ENCODE measurements at regions not wholly inside any gene's neighbourhood (a gene's known extent, or its start where the extent isn't known, plus 50 kb on each side); places are given as distances from the start of the nearest gene placed in this dataset.

DNA sequence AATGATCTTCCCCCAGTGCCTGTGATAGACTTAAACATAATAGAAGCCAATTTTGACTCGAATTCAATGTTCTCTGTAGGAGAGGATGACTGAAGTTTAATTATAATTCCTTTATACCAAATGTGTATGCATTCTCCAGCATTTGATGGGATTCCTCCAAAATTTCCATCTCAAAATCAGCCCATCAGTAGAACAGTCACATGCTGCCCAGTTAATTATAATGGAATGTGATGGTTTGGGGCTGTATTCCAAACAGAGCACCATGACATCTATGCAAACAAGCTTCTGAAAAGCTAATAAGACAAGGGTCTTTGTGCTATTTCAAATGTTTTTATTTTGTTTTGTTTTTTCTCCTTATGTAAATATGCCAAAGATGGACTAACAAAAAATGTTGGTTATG is 127.7 kb upstream of the SPATA16 start:
- Histone ChIP-seq H3K36me3 (ENCODE audit: control insufficient read depth, insufficient read depth, low read length, severe bottlenecking) (no peaks in the 10 kb centered on the region), H3K4me3 (ENCODE audit: low read length) (no peak overlapping the region), H3K9me3 (ENCODE audit: control insufficient read depth, low read length) (no peaks in the 10 kb centered on the region), H3K27me3 (replicated peaks; ENCODE audit: control insufficient read depth, insufficient read depth, low read length) (no peaks in the 10 kb centered on the region), H3K9ac (ENCODE audit: low read length) (no peak overlapping the region), H3K4me1 (ENCODE audit: control insufficient read depth, insufficient read depth, low read length) (no peaks in the 10 kb centered on the region)
- DNase-seq (ENCODE audit: low read depth): no peak

DNA sequence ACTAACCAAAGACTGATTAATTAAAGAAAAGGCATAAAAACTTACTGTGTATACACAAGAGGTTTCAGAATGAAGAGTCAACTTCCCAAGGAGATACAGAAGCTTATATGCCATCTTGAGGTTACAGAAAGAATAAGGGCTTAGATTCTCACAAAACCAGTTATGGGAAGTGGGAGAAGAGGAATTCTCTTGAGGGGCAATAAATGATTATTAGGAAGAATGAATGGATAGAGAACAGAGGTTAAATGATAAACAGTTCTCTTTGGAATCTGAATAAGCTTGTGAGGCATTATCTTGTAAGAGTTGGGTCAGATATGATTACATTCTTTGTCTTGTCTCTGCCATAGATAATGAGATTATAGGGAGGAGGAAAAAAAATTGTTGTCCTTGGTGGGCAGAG is 126.7 kb upstream of the SPATA16 start:
- Histone ChIP-seq H3K9me3 (ENCODE audit: control insufficient read depth, low read length) (no peaks in the 10 kb centered on the region), H3K9ac (ENCODE audit: low read length) (no peak overlapping the region), H3K36me3 (ENCODE audit: control insufficient read depth, insufficient read depth, low read length, severe bottlenecking) (no peaks in the 10 kb centered on the region), H3K4me1 (ENCODE audit: control insufficient read depth, insufficient read depth, low read length) (no peaks in the 10 kb centered on the region), H3K4me3 (ENCODE audit: low read length) (no peak overlapping the region), H3K27me3 (replicated peaks; ENCODE audit: control insufficient read depth, insufficient read depth, low read length) (no peaks in the 10 kb centered on the region)
- DNase-seq (ENCODE audit: low read depth): no peak

DNA sequence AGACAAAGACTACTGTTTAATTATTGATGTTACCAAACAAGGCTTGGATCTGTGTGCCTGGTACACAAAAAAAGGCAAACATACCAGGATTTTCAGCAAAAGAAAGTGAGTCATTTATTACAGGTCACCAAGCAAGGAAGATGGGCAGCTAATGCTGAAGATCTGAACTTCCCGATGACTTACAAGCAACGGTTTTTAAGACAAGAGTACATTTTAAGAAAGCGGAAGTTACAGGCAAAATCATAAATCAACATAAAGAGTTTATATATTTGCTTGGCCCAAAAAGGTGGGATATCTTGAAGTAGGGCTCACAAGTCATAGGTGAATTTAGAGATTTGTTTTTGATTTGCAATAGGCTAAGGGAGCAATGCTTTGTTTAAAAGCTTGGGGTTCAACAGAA is 125.4 kb upstream of the SPATA16 start:
- H3K27me3 ChIP-seq (replicated peaks; ENCODE audit: control insufficient read depth, insufficient read depth, low read length): no peaks in the 10 kb centered on the region
- H3K4me3 ChIP-seq (ENCODE audit: low read length): no peak overlapping the region
- no peaks in the 10 kb centered on the region for H3K36me3 ChIP-seq (ENCODE audit: control insufficient read depth, insufficient read depth, low read length, severe bottlenecking)
- no peaks in the 10 kb centered on the region for H3K4me1 ChIP-seq (ENCODE audit: control insufficient read depth, insufficient read depth, low read length)
- no peak for DNase-seq (ENCODE audit: low read depth)
- H3K9ac ChIP-seq (ENCODE audit: low read length): no peak overlapping the region
- no peaks in the 10 kb centered on the region for H3K9me3 ChIP-seq (ENCODE audit: control insufficient read depth, low read length)

DNA sequence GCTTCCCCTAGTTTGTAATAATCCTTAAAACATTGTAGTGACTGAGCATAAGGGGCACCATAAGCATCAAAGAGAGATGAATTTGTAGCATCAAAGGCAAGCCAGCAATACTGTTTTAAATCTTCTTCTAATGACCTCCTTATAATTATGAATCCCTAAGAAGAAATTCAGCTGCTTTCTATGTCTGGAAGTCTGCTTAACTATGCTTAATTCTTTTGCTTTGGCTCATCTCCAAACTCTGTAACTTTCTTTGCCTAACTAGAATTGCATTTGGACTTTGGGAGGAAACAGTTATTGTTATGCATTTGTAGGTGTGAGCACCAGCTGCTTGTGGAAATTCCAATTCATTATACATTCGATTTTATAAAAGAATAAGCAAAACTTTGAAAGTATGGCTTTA is 117.7 kb upstream of the SPATA16 start:
- no peaks in the 10 kb centered on the region for H3K27me3 ChIP-seq (replicated peaks; ENCODE audit: control insufficient read depth, insufficient read depth, low read length)

DNA sequence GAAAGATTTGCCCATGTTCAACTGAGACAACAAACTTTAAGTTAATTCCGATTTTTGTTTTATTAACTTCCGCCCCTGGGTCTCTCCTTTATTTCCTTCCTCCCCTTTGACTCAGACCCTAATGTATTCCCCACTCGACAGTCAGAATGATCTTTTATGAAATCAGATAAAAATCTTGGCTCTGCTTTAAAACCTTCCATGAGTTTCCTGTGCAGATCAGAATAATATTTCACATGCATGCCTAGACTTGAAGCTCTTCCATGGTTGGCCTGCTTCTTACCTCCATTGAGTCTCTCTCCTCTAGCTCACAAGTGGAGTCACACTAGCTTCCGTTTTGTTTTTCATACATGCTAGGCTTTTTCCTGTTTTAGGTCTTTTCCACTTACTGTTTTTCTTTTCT is 116.8 kb upstream of the SPATA16 start:
- Histone ChIP-seq H3K9me3 (ENCODE audit: control insufficient read depth, low read length) (no peaks in the 10 kb centered on the region), H3K4me1 (ENCODE audit: control insufficient read depth, insufficient read depth, low read length) (no peaks in the 10 kb centered on the region), H3K36me3 (ENCODE audit: control insufficient read depth, insufficient read depth, low read length, severe bottlenecking) (no peaks in the 10 kb centered on the region), H3K4me3 (ENCODE audit: low read length) (no peak overlapping the region), H3K9ac (ENCODE audit: low read length) (no peak overlapping the region), H3K27me3 (replicated peaks; ENCODE audit: control insufficient read depth, insufficient read depth, low read length) (no peaks in the 10 kb centered on the region)
- DNase-seq (ENCODE audit: low read depth): no peak

More for the DNA sequence above, 117.7 kb upstream of the SPATA16 start:
- H3K9ac ChIP-seq (ENCODE audit: low read length): no peak overlapping the region
- H3K4me3 ChIP-seq (ENCODE audit: low read length): no peak overlapping the region
- no peaks in the 10 kb centered on the region for H3K36me3 ChIP-seq (ENCODE audit: control insufficient read depth, insufficient read depth, low read length, severe bottlenecking)
- DNase-seq (ENCODE audit: low read depth): peak; percentile 1
- no peaks in the 10 kb centered on the region for H3K9me3 ChIP-seq (ENCODE audit: control insufficient read depth, low read length)
- H3K4me1 ChIP-seq (ENCODE audit: control insufficient read depth, insufficient read depth, low read length): no peaks in the 10 kb centered on the region

DNA sequence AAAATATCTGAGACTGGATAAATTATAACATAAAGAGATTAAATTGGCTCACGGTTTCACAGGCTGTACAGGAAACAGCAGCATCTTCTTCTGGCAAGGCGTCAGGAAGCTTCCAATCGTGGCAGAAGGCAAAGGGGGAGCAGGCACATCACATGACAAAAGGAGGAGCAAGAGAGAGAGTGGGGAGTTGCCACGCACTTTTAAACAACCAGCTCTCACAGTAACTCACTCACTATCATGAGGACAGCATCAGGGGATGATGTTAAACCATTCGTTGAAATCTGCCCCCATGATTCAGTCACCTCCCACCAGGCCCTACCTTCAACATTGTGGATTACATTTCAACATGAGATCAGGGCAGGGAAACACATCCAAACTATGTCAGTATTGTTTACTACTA is 114.5 kb upstream of the SPATA16 start:
- no peaks in the 10 kb centered on the region for H3K9me3 ChIP-seq (ENCODE audit: control insufficient read depth, low read length)
- H3K36me3 ChIP-seq (ENCODE audit: control insufficient read depth, insufficient read depth, low read length, severe bottlenecking): no peaks in the 10 kb centered on the region
- no peaks in the 10 kb centered on the region for H3K27me3 ChIP-seq (replicated peaks; ENCODE audit: control insufficient read depth, insufficient read depth, low read length)
- no peak overlapping the region for H3K9ac ChIP-seq (ENCODE audit: low read length)
- H3K4me3 ChIP-seq (ENCODE audit: low read length): no peak overlapping the region
- H3K4me1 ChIP-seq (ENCODE audit: control insufficient read depth, insufficient read depth, low read length): no peaks in the 10 kb centered on the region
- DNase-seq (ENCODE audit: low read depth): no peak

DNA sequence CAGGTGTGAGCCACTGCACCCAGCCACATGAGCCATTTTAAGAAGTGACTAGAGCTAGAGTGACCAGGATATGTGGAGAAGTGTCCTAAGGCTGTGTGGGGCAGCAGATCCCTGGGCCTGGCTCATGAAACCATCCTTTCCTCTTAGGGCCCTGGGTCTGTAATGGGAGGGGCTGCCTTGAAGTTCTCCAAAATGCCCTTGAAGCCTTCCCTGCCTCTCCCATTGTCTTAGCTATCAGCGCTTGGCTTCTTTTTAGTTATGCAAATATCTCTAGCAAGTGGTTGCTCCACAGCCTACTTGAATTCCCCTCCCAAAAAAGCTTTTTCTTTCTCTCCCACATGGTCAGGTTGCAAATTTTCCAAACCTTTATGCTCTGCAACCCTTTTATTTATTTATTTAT is 112.4 kb upstream of the SPATA16 start:
- H3K9me3 ChIP-seq (ENCODE audit: control insufficient read depth, low read length): no peaks in the 10 kb centered on the region
- H3K4me1 ChIP-seq (ENCODE audit: control insufficient read depth, insufficient read depth, low read length): no peaks in the 10 kb centered on the region
- DNase-seq (ENCODE audit: low read depth): no peak
- no peak overlapping the region for H3K4me3 ChIP-seq (ENCODE audit: low read length)
- no peaks in the 10 kb centered on the region for H3K27me3 ChIP-seq (replicated peaks; ENCODE audit: control insufficient read depth, insufficient read depth, low read length)
- H3K36me3 ChIP-seq (ENCODE audit: control insufficient read depth, insufficient read depth, low read length, severe bottlenecking): no peaks in the 10 kb centered on the region
- H3K9ac ChIP-seq (ENCODE audit: low read length): no peak overlapping the region

DNA sequence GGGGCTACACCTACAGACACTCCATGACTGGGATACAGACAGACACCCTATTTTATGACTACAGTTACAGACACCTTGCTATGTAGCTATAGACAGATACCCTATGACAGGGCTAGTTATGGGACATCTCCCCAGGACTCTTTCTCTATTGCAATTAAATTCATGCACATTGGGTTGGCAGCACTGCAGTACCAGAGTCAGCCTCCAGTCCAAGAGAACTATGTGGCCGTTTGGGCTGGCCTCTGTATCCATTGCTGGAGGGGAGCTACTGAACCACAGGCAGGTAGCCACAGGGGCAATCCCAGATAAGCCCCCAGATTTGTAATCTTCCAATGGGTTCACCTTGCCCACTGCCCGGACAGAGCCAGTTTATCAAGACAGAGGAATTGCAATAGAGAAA is 108.4 kb upstream of the SPATA16 start:
- H3K9me3 ChIP-seq (ENCODE audit: control insufficient read depth, low read length): peaks cover 4% of the 10 kb centered on the region

DNA sequence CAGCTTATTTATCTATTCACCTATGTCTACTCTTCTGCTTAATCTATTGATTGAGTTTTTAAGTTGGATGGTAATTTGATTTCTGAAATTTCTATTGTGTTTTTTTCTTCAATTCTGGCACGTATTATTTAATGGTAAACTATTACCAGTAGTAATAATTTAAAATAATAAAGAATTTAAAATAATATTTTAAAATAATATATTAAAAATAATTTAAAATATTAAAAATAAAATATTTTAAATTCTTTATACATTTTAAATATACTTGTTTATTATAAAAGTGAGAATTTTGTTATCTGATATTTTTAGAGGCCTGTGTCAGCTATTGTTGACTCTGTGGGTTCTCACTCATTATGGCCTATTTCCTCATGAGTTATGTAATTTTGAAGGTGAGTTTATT is 100.7 kb upstream of the SPATA16 start:
- no peak for DNase-seq (ENCODE audit: low read depth)
- H3K36me3 ChIP-seq (ENCODE audit: control insufficient read depth, insufficient read depth, low read length, severe bottlenecking): no peaks in the 10 kb centered on the region
- H3K4me3 ChIP-seq (ENCODE audit: low read length): no peak overlapping the region

More for the DNA sequence above, 108.4 kb upstream of the SPATA16 start:
- Histone ChIP-seq H3K36me3 (ENCODE audit: control insufficient read depth, insufficient read depth, low read length, severe bottlenecking) (no peaks in the 10 kb centered on the region), H3K27me3 (replicated peaks; ENCODE audit: control insufficient read depth, insufficient read depth, low read length) (no peaks in the 10 kb centered on the region), H3K4me1 (ENCODE audit: control insufficient read depth, insufficient read depth, low read length) (no peaks in the 10 kb centered on the region), H3K4me3 (ENCODE audit: low read length) (no peak overlapping the region), H3K9ac (ENCODE audit: low read length) (no peak overlapping the region)
- DNase-seq (ENCODE audit: low read depth): no peak

DNA sequence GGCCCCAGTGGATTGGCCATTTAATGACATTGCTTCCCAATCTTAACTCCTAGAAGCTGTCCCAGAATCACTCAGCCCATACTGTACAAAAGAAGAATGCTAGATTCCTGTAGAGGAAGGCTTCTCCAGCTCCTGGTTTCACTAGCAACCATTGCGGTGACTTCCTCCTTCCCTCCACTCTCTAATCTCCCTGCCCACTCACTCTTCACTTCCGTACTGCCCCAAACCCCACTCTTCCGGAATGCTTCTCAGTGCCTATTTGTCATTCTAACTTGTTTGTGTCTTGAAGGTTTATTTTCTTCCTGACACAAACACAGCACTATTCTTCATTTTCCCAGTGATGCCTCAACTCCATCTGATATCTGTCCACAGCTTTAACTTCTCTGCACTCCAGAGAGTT is 97.1 kb upstream of the SPATA16 start:
- no peak overlapping the region for H3K4me3 ChIP-seq (ENCODE audit: low read length)
- H3K36me3 ChIP-seq (ENCODE audit: control insufficient read depth, insufficient read depth, low read length, severe bottlenecking): no peaks in the 10 kb centered on the region
- no peaks in the 10 kb centered on the region for H3K4me1 ChIP-seq (ENCODE audit: control insufficient read depth, insufficient read depth, low read length)
- DNase-seq (ENCODE audit: low read depth): no peak
- H3K9ac ChIP-seq (ENCODE audit: low read length): no peak overlapping the region
- no peaks in the 10 kb centered on the region for H3K27me3 ChIP-seq (replicated peaks; ENCODE audit: control insufficient read depth, insufficient read depth, low read length)
- no peaks in the 10 kb centered on the region for H3K9me3 ChIP-seq (ENCODE audit: control insufficient read depth, low read length)

More for the DNA sequence above, 100.7 kb upstream of the SPATA16 start:
- H3K27me3 ChIP-seq (replicated peaks; ENCODE audit: control insufficient read depth, insufficient read depth, low read length): no peaks in the 10 kb centered on the region
- H3K9me3 ChIP-seq (ENCODE audit: control insufficient read depth, low read length): no peaks in the 10 kb centered on the region
- no peak overlapping the region for H3K9ac ChIP-seq (ENCODE audit: low read length)
- no peaks in the 10 kb centered on the region for H3K4me1 ChIP-seq (ENCODE audit: control insufficient read depth, insufficient read depth, low read length)

DNA sequence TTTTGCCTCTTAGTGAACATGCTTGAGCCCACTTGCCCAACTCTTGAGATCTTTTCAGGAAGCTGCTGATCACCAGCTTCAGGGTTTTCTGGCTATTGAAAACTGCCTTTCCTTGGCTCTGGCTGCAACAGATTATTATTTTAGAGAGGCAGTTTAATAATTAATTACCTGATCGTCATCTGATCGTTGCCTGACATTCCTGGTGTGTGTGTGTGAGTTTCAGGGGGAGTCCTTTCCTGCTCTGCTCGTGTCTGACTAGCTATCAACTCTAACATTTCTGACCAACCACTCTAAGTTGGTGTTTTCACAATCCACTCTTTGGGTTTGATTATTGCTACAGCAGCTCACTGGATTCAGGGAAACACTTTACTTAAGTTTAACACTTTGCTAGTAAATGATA is 84.3 kb upstream of the SPATA16 start:
- no peak overlapping the region for H3K4me3 ChIP-seq (ENCODE audit: low read length)
- H3K9ac ChIP-seq (ENCODE audit: low read length): no peak overlapping the region
- H3K4me1 ChIP-seq (ENCODE audit: control insufficient read depth, insufficient read depth, low read length): no peaks in the 10 kb centered on the region
- no peaks in the 10 kb centered on the region for H3K36me3 ChIP-seq (ENCODE audit: control insufficient read depth, insufficient read depth, low read length, severe bottlenecking)
- H3K27me3 ChIP-seq (replicated peaks; ENCODE audit: control insufficient read depth, insufficient read depth, low read length): no peaks in the 10 kb centered on the region
- no peak for DNase-seq (ENCODE audit: low read depth)
- H3K9me3 ChIP-seq (ENCODE audit: control insufficient read depth, low read length): peaks cover 2% of the 10 kb centered on the region

DNA sequence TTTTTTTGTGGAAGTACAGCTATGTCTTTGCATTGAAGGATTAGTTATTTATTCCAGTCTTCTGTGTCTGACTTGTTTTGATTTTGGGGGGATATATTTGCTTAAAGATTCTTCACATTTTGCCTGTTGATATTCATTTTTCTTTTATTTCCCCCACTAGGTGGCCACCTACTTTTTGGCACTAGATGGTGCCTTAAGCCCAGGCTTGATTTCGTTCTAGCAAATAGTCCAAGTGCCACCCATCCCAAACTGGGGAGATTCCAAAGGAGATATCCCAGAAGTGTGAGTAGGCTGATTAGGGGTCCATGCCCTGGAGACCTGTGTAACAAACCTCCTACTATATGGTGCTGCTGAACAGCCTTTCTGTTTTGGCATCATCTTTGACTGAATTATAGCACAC is 80.0 kb upstream of the SPATA16 start:
- Histone ChIP-seq H3K27me3 (replicated peaks; ENCODE audit: control insufficient read depth, insufficient read depth, low read length) (no peaks in the 10 kb centered on the region), H3K4me3 (ENCODE audit: low read length) (no peak overlapping the region), H3K9me3 (ENCODE audit: control insufficient read depth, low read length) (peaks cover 6% of the 10 kb centered on the region), H3K36me3 (ENCODE audit: control insufficient read depth, insufficient read depth, low read length, severe bottlenecking) (no peaks in the 10 kb centered on the region), H3K9ac (ENCODE audit: low read length) (no peak overlapping the region), H3K4me1 (ENCODE audit: control insufficient read depth, insufficient read depth, low read length) (no peaks in the 10 kb centered on the region)
- peak; percentile 34 for DNase-seq (ENCODE audit: low read depth)

All from adipocyte (in vitro differentiated cells).